PC-3 (cell line): ENCODE measurements at regions not wholly inside any gene's neighbourhood (a gene's known extent, or its start where the extent isn't known, plus 50 kb on each side); places are given as distances from the start of the nearest gene placed in this dataset.
"Not testable (repeated sequence)": the region's sequence is repeated elsewhere in the genome, so short reads cannot be mapped to it uniquely, and the experiment has no call there.

Experiments used
- ATAC-seq: fragments of 200-7000 bp; cut with Tn5 transposase; 2 replicates; pipeline ENCODE4 v1.9.1; 2020; ENCODE audit warnings: mild to moderate bottlenecking, moderate library complexity
- BruUV-seq: library from RNA; stranded (reverse); fragments of 400-500 nt; replicated peaks from 2 replicates; lab custom pipeline; 2021; lab: Mats Ljungman, UMichigan
- CTCF ChIA-PET: fragments of 300-600 bp; sonication (Branson Sonifier 250); formaldehyde crosslinking; loops from one replicate; lab custom pipeline; 2022; ENCODE audit warnings: antibody characterized with exemption; lab: Charles Lee
- POLR2A ChIA-PET: fragments of 300-600 bp; sonication (Branson Sonifier 250); formaldehyde crosslinking; loops from one replicate; lab custom pipeline; 2022; ENCODE audit warnings: antibody characterized with exemption; ENCODE audit not compliant: unreplicated experiment; lab: Charles Lee
- DNase-seq: peaks from one replicate; pipeline ENCODE4 v3.0.0-alpha.2; 2015
- H2AFZ ChIP-seq: fragments of 300-600 bp; sonication (generic); 2 replicates; pipeline ENCODE4 v1.6.0; 2016; ENCODE audit warnings: antibody characterized with exemption, low read length
- H3F3A ChIP-seq: fragments of 300-600 bp; sonication (generic); one replicate; pipeline ENCODE4 v1.6.0; 2017; ENCODE audit warnings: antibody characterized with exemption, low read length, control low read depth, mild to moderate bottlenecking; ENCODE audit not compliant: unreplicated experiment
- H3K27ac ChIP-seq: fragments of 300-600 bp; sonication (generic); 2 replicates; pipeline ENCODE4 v1.5.1; 2016; ENCODE audit warnings: mild to moderate bottlenecking, low read length
- H3K27me3 ChIP-seq: fragments of 300-600 bp; sonication (generic); 2 replicates; pipeline ENCODE4 v1.6.1; 2016; ENCODE audit warnings: low read length, mixed read lengths
- H3K36me3 ChIP-seq: fragments of 300-600 bp; sonication (generic); 2 replicates; pipeline ENCODE4 v1.6.1; 2016; ENCODE audit warnings: low read depth, mixed run types, low read length, mixed read lengths
- H3K4me1 ChIP-seq: fragments of 300-600 bp; sonication (generic); 2 replicates; pipeline ENCODE4 v1.5.1; 2016; ENCODE audit warnings: low read length; ENCODE audit not compliant: insufficient read depth
- H3K4me2 ChIP-seq: fragments of 300-600 bp; sonication (generic); 2 replicates; pipeline ENCODE4 v1.6.0; 2016; ENCODE audit warnings: low read length
- H3K4me3 ChIP-seq: fragments of 300-600 bp; sonication (generic); 2 replicates; pipeline ENCODE4 v1.5.1; 2016; ENCODE audit warnings: mild to moderate bottlenecking, low read length, mixed read lengths
- H3K79me2 ChIP-seq: fragments of 300-600 bp; sonication (generic); 2 replicates; pipeline ENCODE4 v1.6.1; 2017; ENCODE audit warnings: low read length, mixed read lengths
- H3K9ac ChIP-seq: fragments of 300-600 bp; sonication (generic); 2 replicates; pipeline ENCODE4 v1.6.0; 2016; ENCODE audit warnings: mild to moderate bottlenecking, low read length
- H3K9me2 ChIP-seq: fragments of 300-600 bp; sonication (generic); replicated peaks from 2 replicates; pipeline ENCODE4 v1.6.1; 2016; ENCODE audit warnings: mixed run types, low read length, mixed read lengths
- H3K9me3 ChIP-seq: fragments of 300-600 bp; sonication (generic); 2 replicates; pipeline ENCODE4 v1.6.1; 2016; ENCODE audit warnings: low read length, mixed read lengths
- H4K20me1 ChIP-seq: fragments of 300-600 bp; sonication (generic); 2 replicates; pipeline ENCODE4 v1.6.1; 2016; ENCODE audit warnings: low read length, mixed read lengths
- CTCF ChIP-seq: fragments of 300-600 bp; sonication (generic); conservative IDR thresholded peaks from 2 replicates; pipeline ENCODE4 v1.5.1; 2017; ENCODE audit warnings: antibody characterized with exemption, low read depth, mild to moderate bottlenecking, low read length
- EZH2 ChIP-seq: fragments of 300-600 bp; sonication (generic); IDR thresholded peaks from one replicate; pipeline ENCODE4 v1.6.1; 2017; ENCODE audit warnings: antibody characterized with exemption, mild to moderate bottlenecking, low read length; ENCODE audit not compliant: unreplicated experiment
- EZH2phosphoT487 ChIP-seq: fragments of 300-600 bp; sonication (generic); IDR thresholded peaks from 2 replicates; pipeline ENCODE4 v1.6.1; 2018; ENCODE audit warnings: mild to moderate bottlenecking, antibody characterized with exemption, low read length, borderline replicate concordance
- intact Hi-C: fragments of 100-400 bp; cut with micrococcal nuclease; formaldehyde crosslinking; loops from 2 replicates; pipeline ENCODE4 v1.9.0; 2023

GRCh38 chr10:9268176-9268575 is 1213.7 kb downstream of the GATA3 start:
- Histone ChIP-seq H2AFZ (no peak overlapping the region), H3K4me1 (no peaks in the 10 kb centered on the region), H3K36me3 (no peaks in the 10 kb centered on the region), H4K20me1 (no peaks in the 10 kb centered on the region), H3K9me3 (no peaks in the 10 kb centered on the region), H3K4me2 (no peak overlapping the region), H3K9me2 (no peaks in the 10 kb centered on the region), H3K27me3 (peaks cover 17% of the 10 kb centered on the region), H3F3A (no peaks in the 10 kb centered on the region), H3K79me2 (no peaks in the 10 kb centered on the region), H3K4me3 (no peak overlapping the region), H3K27ac (no peak overlapping the region), H3K9ac (no peak overlapping the region)
- BruUV-seq, result no TSS peak
- DNase-seq, result no peak
- intact Hi-C loops, result no loop called here
- ChIA-PET CTCF (no interaction called here), POLR2A (no interaction called here)
- ATAC-seq, result no peak
- no peak for TF ChIP-seq CTCF
- no peak for TF ChIP-seq EZH2
- TF ChIP-seq EZH2phosphoT487, result no peak

GRCh38 chr10:9273126-9273833 is 1218.8 kb downstream of the GATA3 start:
- H3K79me2 ChIP-seq, H3K36me3 ChIP-seq, H3K9me3 ChIP-seq, H3F3A ChIP-seq, POLR2A ChIA-PET, H3K9me2 ChIP-seq, intact Hi-C loops, CTCF ChIA-PET, H4K20me1 ChIP-seq, BruUV-seq, H3K27me3 ChIP-seq, ATAC-seq, H3K4me1 ChIP-seq, H3K9ac ChIP-seq, H3K4me2 ChIP-seq, H2AFZ ChIP-seq, H3K4me3 ChIP-seq, H3K27ac ChIP-seq, DNase-seq: not testable (repeated sequence)

- ATAC-seq (no peak), DNase-seq (no peak)
- Histone ChIP-seq H3K4me2 (no peak overlapping the region), H3K36me3 (no peaks in the 10 kb centered on the region), H3K4me1 (no peaks in the 10 kb centered on the region), H3K79me2 (no peaks in the 10 kb centered on the region), H3F3A (no peaks in the 10 kb centered on the region), H4K20me1 (no peaks in the 10 kb centered on the region), H3K4me3 (no peak overlapping the region), H2AFZ (no peak overlapping the region), H3K9me2 (no peaks in the 10 kb centered on the region), H3K27me3 (peaks cover 14% of the 10 kb centered on the region; the same call in 1 of the 2 replicates), H3K27ac (no peak overlapping the region), H3K9ac (no peak overlapping the region), H3K9me3 (no peaks in the 10 kb centered on the region)
- no TSS peak for BruUV-seq
- POLR2A ChIA-PET, result no interaction called here
- intact Hi-C loops, result no loop called here
- CTCF ChIA-PET, result no interaction called here
- TF ChIP-seq CTCF (no peak), EZH2phosphoT487 (no peak), EZH2 (no peak)
Measured at GRCh38 chr10:9274206-9274755, 1219.8 kb downstream of the GATA3 start.
